Activated naive CD8-positive, alpha-beta T cell treated with anti-CD3 and anti-CD28 coated beads, Interleukin-2, amount 50 U/mL, for 24 hours (primary cell): ENCODE measurements at regions not wholly inside any gene's neighbourhood (a gene's known extent, or its start where the extent isn't known, plus 50 kb on each side); places are given as distances from the start of the nearest gene placed in this dataset.

Source experiments
- ATAC-seq: fragments of 150-1000 bp; cut with Tn5 transposase; one replicate; pipeline ENCODE4 v1.10.0; 2021
- DNase-seq: peaks from one replicate; pipeline ENCODE4 v3.0.0; 2021
- H3K27ac Mint-ChIP-seq: one replicate; pipeline ENCODE4 v1.8.0; 2021; ENCODE audit warnings: mild to moderate bottlenecking, mixed read lengths
- H3K27me3 Mint-ChIP-seq: one replicate; pipeline ENCODE4 v1.8.0; 2021; ENCODE audit warnings: mixed read lengths
- H3K36me3 Mint-ChIP-seq: one replicate; pipeline ENCODE4 v1.8.0; 2021; ENCODE audit warnings: low read depth, mixed read lengths
- H3K4me1 Mint-ChIP-seq: one replicate; pipeline ENCODE4 v1.8.0; 2021; ENCODE audit warnings: mixed read lengths
- H3K4me3 Mint-ChIP-seq: one replicate; pipeline ENCODE4 v1.8.0; 2021; ENCODE audit warnings: mild to moderate bottlenecking, moderate library complexity, mixed read lengths
- H3K9me3 Mint-ChIP-seq: one replicate; pipeline ENCODE4 v1.8.0; 2021; ENCODE audit warnings: mixed read lengths

- H3K4me1 Mint-ChIP-seq = no peaks in the 10 kb centered on the region
- H3K27me3 Mint-ChIP-seq = no peaks in the 10 kb centered on the region
- H3K36me3 Mint-ChIP-seq = no peaks in the 10 kb centered on the region
- DNase-seq (no peak), ATAC-seq (no peak)
- H3K27ac Mint-ChIP-seq = no peak overlapping the region
- H3K4me3 Mint-ChIP-seq = no peak overlapping the region
- no peaks in the 10 kb centered on the region for H3K9me3 Mint-ChIP-seq
Measured at GRCh38 chr2:120819720-120820210, 84.1 kb downstream of the GLI2 start.

- Mint-ChIP-seq H3K4me3 (no peak overlapping the region), H3K27me3 (no peaks in the 10 kb centered on the region), H3K4me1 (no peaks in the 10 kb centered on the region), H3K36me3 (no peaks in the 10 kb centered on the region), H3K27ac (no peak overlapping the region), H3K9me3 (no peaks in the 10 kb centered on the region)
- no peak for DNase-seq
- no peak for ATAC-seq
Measured at GRCh38 chr2:120820263-120820952, 84.7 kb downstream of the GLI2 start.

- Mint-ChIP-seq H3K4me1 (no peaks in the 10 kb centered on the region), H3K4me3 (no peak overlapping the region), H3K27me3 (no peaks in the 10 kb centered on the region), H3K27ac (no peak overlapping the region), H3K36me3 (no peaks in the 10 kb centered on the region), H3K9me3 (no peaks in the 10 kb centered on the region)
- ATAC-seq (no peak), DNase-seq (no peak)
Measured at GRCh38 chr2:120820953-120821279, 85.2 kb downstream of the GLI2 start.

- H3K4me3 Mint-ChIP-seq = no peak overlapping the region
Measured at GRCh38 chr2:120821446-120822160, 85.9 kb downstream of the GLI2 start.

GRCh38 chr2:120822933-120823332, 87.3 kb downstream of the GLI2 start:
- H3K4me1 Mint-ChIP-seq = no peaks in the 10 kb centered on the region
- H3K36me3 Mint-ChIP-seq = no peaks in the 10 kb centered on the region
- H3K27ac Mint-ChIP-seq = no peak overlapping the region
- no peak overlapping the region for H3K4me3 Mint-ChIP-seq
- no peaks in the 10 kb centered on the region for H3K27me3 Mint-ChIP-seq
- DNase-seq = no peak
- H3K9me3 Mint-ChIP-seq = no peaks in the 10 kb centered on the region
- no peak for ATAC-seq

More at GRCh38 chr2:120821446-120822160, 85.9 kb downstream of the GLI2 start:
- no peak for DNase-seq
- Mint-ChIP-seq H3K27ac (no peak overlapping the region), H3K9me3 (no peaks in the 10 kb centered on the region), H3K27me3 (no peaks in the 10 kb centered on the region), H3K4me1 (no peaks in the 10 kb centered on the region), H3K36me3 (no peaks in the 10 kb centered on the region)
- no peak for ATAC-seq

- Mint-ChIP-seq H3K4me3 (no peak overlapping the region), H3K27ac (no peak overlapping the region), H3K9me3 (no peaks in the 10 kb centered on the region), H3K4me1 (no peaks in the 10 kb centered on the region), H3K36me3 (no peaks in the 10 kb centered on the region), H3K27me3 (no peaks in the 10 kb centered on the region)
- no peak for ATAC-seq
- no peak for DNase-seq
Measured at GRCh38 chr2:120823551-120823950, 87.9 kb downstream of the GLI2 start.

- no peaks in the 10 kb centered on the region for H3K4me1 Mint-ChIP-seq
- no peak overlapping the region for H3K27ac Mint-ChIP-seq
- DNase-seq (no peak), ATAC-seq (no peak)
- no peaks in the 10 kb centered on the region for H3K27me3 Mint-ChIP-seq
- no peaks in the 10 kb centered on the region for H3K36me3 Mint-ChIP-seq
- no peaks in the 10 kb centered on the region for H3K9me3 Mint-ChIP-seq
- H3K4me3 Mint-ChIP-seq = no peak overlapping the region
Measured at GRCh38 chr2:120824246-120824645, 88.6 kb downstream of the GLI2 start.

GRCh38 chr2:120825370-120826259, 89.9 kb downstream of the GLI2 start:
- DNase-seq = no peak
- Mint-ChIP-seq H3K4me3 (no peak overlapping the region), H3K4me1 (no peaks in the 10 kb centered on the region)

GRCh38 chr2:120826260-120826648, 90.6 kb downstream of the GLI2 start:
- no peaks in the 10 kb centered on the region for H3K4me1 Mint-ChIP-seq
- H3K36me3 Mint-ChIP-seq = no peaks in the 10 kb centered on the region
- no peak overlapping the region for H3K27ac Mint-ChIP-seq
- H3K27me3 Mint-ChIP-seq = no peaks in the 10 kb centered on the region
- no peaks in the 10 kb centered on the region for H3K9me3 Mint-ChIP-seq
- DNase-seq (no peak), ATAC-seq (no peak)
- H3K4me3 Mint-ChIP-seq = no peak overlapping the region

More at GRCh38 chr2:120825370-120826259, 89.9 kb downstream of the GLI2 start:
- no peaks in the 10 kb centered on the region for H3K27me3 Mint-ChIP-seq
- H3K9me3 Mint-ChIP-seq = no peaks in the 10 kb centered on the region
- H3K36me3 Mint-ChIP-seq = no peaks in the 10 kb centered on the region
- no peak overlapping the region for H3K27ac Mint-ChIP-seq
- ATAC-seq = no peak

- no peaks in the 10 kb centered on the region for H3K9me3 Mint-ChIP-seq
- no peaks in the 10 kb centered on the region for H3K4me1 Mint-ChIP-seq
- ATAC-seq (no peak), DNase-seq (no peak)
- H3K4me3 Mint-ChIP-seq = no peak overlapping the region
- no peaks in the 10 kb centered on the region for H3K36me3 Mint-ChIP-seq
- H3K27me3 Mint-ChIP-seq = no peaks in the 10 kb centered on the region
- no peak overlapping the region for H3K27ac Mint-ChIP-seq
Measured at GRCh38 chr2:120826716-120827410, 91.2 kb downstream of the GLI2 start.

- H3K27me3 Mint-ChIP-seq = no peaks in the 10 kb centered on the region
- no peak overlapping the region for H3K27ac Mint-ChIP-seq
- ATAC-seq (no peak), DNase-seq (no peak)
- H3K36me3 Mint-ChIP-seq = no peaks in the 10 kb centered on the region
- H3K4me3 Mint-ChIP-seq = no peak overlapping the region
- no peaks in the 10 kb centered on the region for H3K4me1 Mint-ChIP-seq
- no peaks in the 10 kb centered on the region for H3K9me3 Mint-ChIP-seq
Measured at GRCh38 chr2:120828066-120828465, 92.4 kb downstream of the GLI2 start.

GRCh38 chr2:120828829-120829632, 93.4 kb downstream of the GLI2 start:
- H3K4me1 Mint-ChIP-seq = no peaks in the 10 kb centered on the region
- H3K9me3 Mint-ChIP-seq = no peaks in the 10 kb centered on the region
- no peaks in the 10 kb centered on the region for H3K36me3 Mint-ChIP-seq
- DNase-seq (no peak), ATAC-seq (no peak)
- no peak overlapping the region for H3K27ac Mint-ChIP-seq
- no peaks in the 10 kb centered on the region for H3K27me3 Mint-ChIP-seq
- no peak overlapping the region for H3K4me3 Mint-ChIP-seq

- no peak overlapping the region for H3K27ac Mint-ChIP-seq
- no peaks in the 10 kb centered on the region for H3K36me3 Mint-ChIP-seq
- H3K27me3 Mint-ChIP-seq = no peaks in the 10 kb centered on the region
- H3K9me3 Mint-ChIP-seq = no peaks in the 10 kb centered on the region
- DNase-seq (no peak), ATAC-seq (no peak)
- no peak overlapping the region for H3K4me3 Mint-ChIP-seq
- H3K4me1 Mint-ChIP-seq = no peaks in the 10 kb centered on the region
Measured at GRCh38 chr2:120829633-120830025, 94.0 kb downstream of the GLI2 start.
